Activated B cell treated with CpG ODN at 0.5 μM for 24 hours (primary cell): ENCODE measurements at regions not wholly inside any gene's neighbourhood (a gene's known extent, or its start where the extent isn't known, plus 50 kb on each side); places are given as distances from the start of the nearest gene placed in this dataset.

ENCODE experiments used
- ATAC-seq: fragments of 200-7000 bp; cut with Tn5 transposase; one replicate; pipeline ENCODE4 v1.10.0; 2021; ENCODE audit warnings: low read depth, mild to moderate bottlenecking, moderate library complexity
- CTCF ChIA-PET: fragments of 350-600 bp; sonication (Branson Sonifier 250); formaldehyde crosslinking; loops from one replicate; lab custom pipeline; 2021; ENCODE audit warnings: antibody characterized with exemption; lab: Charles Lee
- POLR2A ChIA-PET: fragments of 350-600 bp; sonication (Branson Sonifier 250); formaldehyde crosslinking; loops from one replicate; lab custom pipeline; 2021; ENCODE audit warnings: antibody characterized with exemption; lab: Charles Lee
- DNase-seq: peaks from one replicate; pipeline ENCODE4 v3.0.0; 2022
- H3K27ac Mint-ChIP-seq: one replicate; pipeline ENCODE4 v1.8.0; 2020; ENCODE audit warnings: mixed read lengths
- H3K27me3 Mint-ChIP-seq: one replicate; pipeline ENCODE4 v1.8.0; 2021; ENCODE audit warnings: mixed read lengths
- H3K36me3 Mint-ChIP-seq: one replicate; pipeline ENCODE4 v1.8.0; 2021; ENCODE audit warnings: low read depth, mixed read lengths
- H3K4me1 Mint-ChIP-seq: one replicate; pipeline ENCODE4 v1.8.0; 2021; ENCODE audit warnings: mixed read lengths
- H3K4me3 Mint-ChIP-seq: one replicate; pipeline ENCODE4 v1.8.0; 2020; ENCODE audit warnings: mild to moderate bottlenecking, mixed read lengths
- H3K9me3 Mint-ChIP-seq: one replicate; pipeline ENCODE4 v1.8.0; 2020; ENCODE audit warnings: mixed read lengths
- CTCF ChIP-seq: fragments of 200-600 bp; IDR thresholded peaks from one replicate; pipeline ENCODE4 v1.8.0; 2022; ENCODE audit warnings: antibody characterized with exemption, mild to moderate bottlenecking
- intact Hi-C: fragments of 100-400 bp; cut with micrococcal nuclease; formaldehyde crosslinking; loops from one replicate; pipeline ENCODE4 v1.15.1; 2024

GRCh38 chr3:182135056-182135455 lies 423.3 kb downstream of the SOX2 start:
- POLR2A ChIA-PET = no interaction called here
- Mint-ChIP-seq H3K27ac (no peak overlapping the region), H3K27me3 (no peaks in the 10 kb centered on the region), H3K4me3 (no peak overlapping the region), H3K9me3 (no peaks in the 10 kb centered on the region), H3K36me3 (no peaks in the 10 kb centered on the region), H3K4me1 (no peaks in the 10 kb centered on the region)
- intact Hi-C loops = no loop called here
- TF ChIP-seq CTCF = no peak
- no peak for DNase-seq
- CTCF ChIA-PET = no interaction called here
- ATAC-seq = no peak

GRCh38 chr3:182136008-182136910 lies 424.5 kb downstream of the SOX2 start:
- Mint-ChIP-seq H3K4me3 (no peak overlapping the region), H3K9me3 (no peaks in the 10 kb centered on the region), H3K4me1 (no peaks in the 10 kb centered on the region), H3K27ac (no peak overlapping the region), H3K27me3 (no peaks in the 10 kb centered on the region), H3K36me3 (no peaks in the 10 kb centered on the region)
- ChIA-PET POLR2A (no interaction called here), CTCF (no interaction called here)
- no peak for ATAC-seq
- TF ChIP-seq CTCF = no peak
- no peak for DNase-seq
- intact Hi-C loops = no loop called here

GRCh38 chr3:182138393-182138792 lies 426.7 kb downstream of the SOX2 start:
- no peaks in the 10 kb centered on the region for H3K9me3 Mint-ChIP-seq
- no peak for ATAC-seq
- ChIA-PET CTCF (no interaction called here), POLR2A (no interaction called here)
- H3K27me3 Mint-ChIP-seq = no peaks in the 10 kb centered on the region
- intact Hi-C loops = no loop called here
- DNase-seq = no peak
- no peak for TF ChIP-seq CTCF
- no peaks in the 10 kb centered on the region for H3K36me3 Mint-ChIP-seq
- no peaks in the 10 kb centered on the region for H3K4me1 Mint-ChIP-seq
- H3K4me3 Mint-ChIP-seq = no peak overlapping the region
- H3K27ac Mint-ChIP-seq = no peak overlapping the region

- CTCF ChIA-PET = no interaction called here
- H3K9me3 Mint-ChIP-seq = no peaks in the 10 kb centered on the region
- no peaks in the 10 kb centered on the region for H3K27me3 Mint-ChIP-seq
- intact Hi-C loops = no loop called here
- DNase-seq (no peak), ATAC-seq (no peak)
- H3K36me3 Mint-ChIP-seq = no peaks in the 10 kb centered on the region
- no peak overlapping the region for H3K4me3 Mint-ChIP-seq
- H3K27ac Mint-ChIP-seq = no peak overlapping the region
- POLR2A ChIA-PET = no interaction called here
- H3K4me1 Mint-ChIP-seq = no peaks in the 10 kb centered on the region
- TF ChIP-seq CTCF = no peak
These were observed 428.1 kb downstream of the SOX2 start for GRCh38 chr3:182139627-182140357.

GRCh38 chr3:182142928-182143327 lies 431.2 kb downstream of the SOX2 start:
- no peak for ATAC-seq
- Mint-ChIP-seq H3K36me3 (no peaks in the 10 kb centered on the region), H3K9me3 (no peaks in the 10 kb centered on the region), H3K27ac (no peak overlapping the region), H3K4me1 (no peaks in the 10 kb centered on the region), H3K27me3 (no peaks in the 10 kb centered on the region), H3K4me3 (no peak overlapping the region)
- no peak for TF ChIP-seq CTCF
- ChIA-PET CTCF (no interaction called here), POLR2A (no interaction called here)
- no peak for DNase-seq
- intact Hi-C loops = no loop called here
